Neural progenitor cell (in vitro differentiated cells): ENCODE measurements at regions not wholly inside any gene's neighbourhood (a gene's known extent, or its start where the extent isn't known, plus 50 kb on each side); places are given as distances from the start of the nearest gene placed in this dataset.
"Not testable (repeated sequence)": the region's sequence is repeated elsewhere in the genome, so short reads cannot be mapped to it uniquely, and the experiment has no call there.

Experiments used
- DNase-seq: peaks from one replicate; pipeline ENCODE4 v3.0.0-alpha.2; 2016; ENCODE audit warnings: low spot score
- H2AFZ ChIP-seq: fragments of 200-600 bp; sonication (generic); replicated peaks from 2 replicates; pipeline ENCODE4 v1.6.1; 2016; ENCODE audit warnings: antibody characterized with exemption
- H3F3A ChIP-seq: fragments of 200-600 bp; sonication (generic); 2 replicates; pipeline ENCODE4 v1.6.1; 2016; ENCODE audit warnings: antibody characterized with exemption, low read depth
- H3K27ac ChIP-seq: fragments of 200-600 bp; sonication (generic); 2 replicates; pipeline ENCODE4 v1.5.1; 2016; ENCODE audit warnings: mild to moderate bottlenecking
- H3K27me3 ChIP-seq: fragments of 200-600 bp; sonication (generic); 2 replicates; pipeline ENCODE4 v1.6.1; 2016; ENCODE audit warnings: mild to moderate bottlenecking, moderate library complexity
- H3K36me3 ChIP-seq: fragments of 200-600 bp; sonication (generic); 2 replicates; pipeline ENCODE4 v1.5.1; 2016
- H3K4me1 ChIP-seq: fragments of 200-600 bp; sonication (generic); 2 replicates; pipeline ENCODE4 v1.6.1; 2016; ENCODE audit warnings: mixed run types
- H3K4me2 ChIP-seq: fragments of 200-600 bp; sonication (generic); 2 replicates; pipeline ENCODE4 v1.6.1; 2016
- H3K4me3 ChIP-seq: fragments of 200-600 bp; sonication (generic); 2 replicates; pipeline ENCODE4 v1.5.1; 2016
- H3K79me2 ChIP-seq: fragments of 200-600 bp; sonication (generic); 2 replicates; pipeline ENCODE4 v1.6.1; 2016; ENCODE audit warnings: low read depth
- H3K9ac ChIP-seq: fragments of 200-600 bp; sonication (generic); 2 replicates; pipeline ENCODE4 v1.6.1; 2016
- H3K9me3 ChIP-seq: fragments of 200-600 bp; sonication (generic); 2 replicates; pipeline ENCODE4 v1.5.1; 2016; ENCODE audit warnings: low read depth
- H4K20me1 ChIP-seq: fragments of 200-600 bp; sonication (generic); 2 replicates; pipeline ENCODE4 v1.6.1; 2016; ENCODE audit warnings: low read depth
- H3K27ac Mint-ChIP-seq: 3 replicates; pipeline ENCODE4 v1.8.0; 2021; ENCODE audit warnings: mixed read lengths
- H3K27me3 Mint-ChIP-seq: 2 replicates; pipeline ENCODE4 v1.8.0; 2022; ENCODE audit warnings: low read depth, mild to moderate bottlenecking, inconsistent platforms, moderate library complexity, mixed read lengths; ENCODE audit not compliant: insufficient read depth
- H3K36me3 Mint-ChIP-seq: 3 replicates; pipeline ENCODE4 v1.8.0; 2021; ENCODE audit warnings: mixed read lengths
- H3K4me1 Mint-ChIP-seq: 3 replicates; pipeline ENCODE4 v1.8.0; 2021; ENCODE audit warnings: mixed read lengths
- H3K4me3 Mint-ChIP-seq: 3 replicates; pipeline ENCODE4 v1.8.0; 2021; ENCODE audit warnings: mild to moderate bottlenecking, moderate library complexity, mixed read lengths
- H3K9me3 Mint-ChIP-seq: 3 replicates; pipeline ENCODE4 v1.8.0; 2020; ENCODE audit warnings: mixed read lengths
- EZH2 ChIP-seq: fragments of 200-600 bp; sonication (generic); IDR thresholded peaks from 2 replicates; pipeline ENCODE4 v1.6.1; 2017; ENCODE audit warnings: antibody characterized with exemption, mild to moderate bottlenecking, moderate library complexity
- EZH2phosphoT487 ChIP-seq: fragments of 200-600 bp; sonication (generic); IDR thresholded peaks from 2 replicates; pipeline ENCODE4 v1.6.1; 2017; ENCODE audit warnings: antibody characterized with exemption
- TF ChIP-seq, protein P1 (sequence below): fragments of 200-600 bp; sonication (generic); IDR thresholded peaks from 2 replicates; pipeline ENCODE4 v1.5.1; 2017; ENCODE audit warnings: antibody characterized with exemption, mild to moderate bottlenecking

DNA sequence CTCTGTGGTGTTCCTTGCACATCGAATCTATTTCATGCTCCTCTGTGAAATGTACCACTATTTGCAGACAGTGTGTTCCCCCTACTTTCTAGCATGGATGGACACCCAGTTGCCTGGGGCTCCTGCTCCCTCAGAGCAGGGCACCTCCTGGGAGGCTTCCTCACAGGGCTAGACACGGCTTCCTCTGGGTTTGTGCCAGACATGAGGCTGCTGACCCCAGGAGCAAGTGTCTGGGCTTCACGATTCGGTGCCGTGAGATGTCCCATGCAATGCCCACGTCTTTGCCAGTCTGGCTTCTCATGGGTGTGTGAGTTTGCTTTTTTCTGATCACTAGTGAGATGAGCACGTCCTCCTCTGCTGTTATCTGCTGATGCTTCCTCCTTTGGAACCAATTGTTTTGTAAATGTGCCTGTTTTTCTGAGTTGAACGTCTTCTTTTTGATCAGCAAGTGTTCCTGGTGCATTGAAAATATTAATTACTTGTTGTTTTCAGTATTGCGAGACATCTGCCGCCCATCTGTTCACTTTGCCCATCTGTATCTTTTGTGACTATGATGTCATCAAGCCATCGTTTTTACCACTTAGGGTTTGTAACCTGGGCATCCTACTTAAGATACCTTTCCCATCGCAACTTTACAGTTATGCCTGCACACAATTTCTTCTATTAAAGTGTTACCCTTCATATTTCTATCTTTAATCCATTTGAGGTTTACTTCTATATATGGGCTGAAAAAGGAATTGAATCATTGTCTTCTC is 92.0 kb downstream of the TTLL2 start:
- H3K27me3 ChIP-seq: no peaks in the 10 kb centered on the region
- H3F3A ChIP-seq: peaks cover 8% of the 10 kb centered on the region
- no peak for TF ChIP-seq EZH2phosphoT487
- TF ChIP-seq, protein P1, sequence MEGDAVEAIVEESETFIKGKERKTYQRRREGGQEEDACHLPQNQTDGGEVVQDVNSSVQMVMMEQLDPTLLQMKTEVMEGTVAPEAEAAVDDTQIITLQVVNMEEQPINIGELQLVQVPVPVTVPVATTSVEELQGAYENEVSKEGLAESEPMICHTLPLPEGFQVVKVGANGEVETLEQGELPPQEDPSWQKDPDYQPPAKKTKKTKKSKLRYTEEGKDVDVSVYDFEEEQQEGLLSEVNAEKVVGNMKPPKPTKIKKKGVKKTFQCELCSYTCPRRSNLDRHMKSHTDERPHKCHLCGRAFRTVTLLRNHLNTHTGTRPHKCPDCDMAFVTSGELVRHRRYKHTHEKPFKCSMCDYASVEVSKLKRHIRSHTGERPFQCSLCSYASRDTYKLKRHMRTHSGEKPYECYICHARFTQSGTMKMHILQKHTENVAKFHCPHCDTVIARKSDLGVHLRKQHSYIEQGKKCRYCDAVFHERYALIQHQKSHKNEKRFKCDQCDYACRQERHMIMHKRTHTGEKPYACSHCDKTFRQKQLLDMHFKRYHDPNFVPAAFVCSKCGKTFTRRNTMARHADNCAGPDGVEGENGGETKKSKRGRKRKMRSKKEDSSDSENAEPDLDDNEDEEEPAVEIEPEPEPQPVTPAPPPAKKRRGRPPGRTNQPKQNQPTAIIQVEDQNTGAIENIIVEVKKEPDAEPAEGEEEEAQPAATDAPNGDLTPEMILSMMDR: no peak
- no peak for TF ChIP-seq EZH2
- H3K27me3 Mint-ChIP-seq: no peaks in the 10 kb centered on the region
- H3K4me1 Mint-ChIP-seq: peaks cover 19% of the 10 kb centered on the region
- H3K36me3 ChIP-seq: no peaks in the 10 kb centered on the region
- H3K79me2 ChIP-seq: no peaks in the 10 kb centered on the region
- no peaks in the 10 kb centered on the region for H3K9me3 ChIP-seq
- H3K4me3 ChIP-seq: no peak overlapping the region
- H3K36me3 Mint-ChIP-seq: no peaks in the 10 kb centered on the region
- H3K9me3 Mint-ChIP-seq: no peaks in the 10 kb centered on the region
- H3K9ac ChIP-seq: no peak overlapping the region
- peaks cover 31% of the 10 kb centered on the region for H3K4me1 ChIP-seq
- H4K20me1 ChIP-seq: no peaks in the 10 kb centered on the region
- no peak overlapping the region for H3K4me2 ChIP-seq
- H3K27ac Mint-ChIP-seq: no peak overlapping the region
- DNase-seq: no peak
- no peak overlapping the region for H2AFZ ChIP-seq
- H3K4me3 Mint-ChIP-seq: no peak overlapping the region
- no peak overlapping the region for H3K27ac ChIP-seq

DNA sequence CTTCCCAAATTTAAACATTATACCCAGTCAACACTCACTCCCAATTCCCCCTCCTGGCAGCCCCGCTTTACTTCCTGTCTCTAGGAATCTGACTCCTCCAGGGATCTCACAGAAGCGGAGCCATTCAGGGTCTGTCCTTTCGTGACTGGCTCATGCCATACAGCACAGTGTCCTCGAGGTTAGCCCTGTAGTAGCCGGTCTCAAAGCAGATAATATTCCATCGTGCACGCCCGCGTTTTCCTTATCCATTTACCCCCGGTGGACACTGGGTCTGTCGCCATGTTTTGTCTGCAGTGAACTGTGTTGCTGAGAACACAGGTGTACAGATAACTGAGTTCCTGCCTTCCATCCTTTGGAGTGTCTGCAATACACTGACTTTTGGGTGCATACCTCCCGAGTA is 95.3 kb downstream of the TTLL2 start:
- no peak overlapping the region for H3K4me3 ChIP-seq
- Mint-ChIP-seq H3K4me1 (peaks cover 19% of the 10 kb centered on the region), H3K4me3 (no peak overlapping the region), H3K9me3 (peaks cover 3% of the 10 kb centered on the region), H3K36me3 (no peaks in the 10 kb centered on the region), H3K27ac (no peak overlapping the region), H3K27me3 (no peaks in the 10 kb centered on the region)
- TF ChIP-seq EZH2 (no peak), EZH2phosphoT487 (no peak)
- TF ChIP-seq, protein P1: no peak
- H3K79me2 ChIP-seq: no peaks in the 10 kb centered on the region
- H3F3A ChIP-seq: peaks cover 8% of the 10 kb centered on the region
- H3K27me3 ChIP-seq: no peaks in the 10 kb centered on the region
- peak; percentile 29 for DNase-seq
- H2AFZ ChIP-seq: no peak overlapping the region
- H3K9ac ChIP-seq: no peak overlapping the region
- no peak overlapping the region for H3K4me2 ChIP-seq
- no peaks in the 10 kb centered on the region for H3K9me3 ChIP-seq
- H3K27ac ChIP-seq: no peak overlapping the region
- H4K20me1 ChIP-seq: no peaks in the 10 kb centered on the region
- peaks cover 29% of the 10 kb centered on the region for H3K4me1 ChIP-seq
- H3K36me3 ChIP-seq: no peaks in the 10 kb centered on the region

DNA sequence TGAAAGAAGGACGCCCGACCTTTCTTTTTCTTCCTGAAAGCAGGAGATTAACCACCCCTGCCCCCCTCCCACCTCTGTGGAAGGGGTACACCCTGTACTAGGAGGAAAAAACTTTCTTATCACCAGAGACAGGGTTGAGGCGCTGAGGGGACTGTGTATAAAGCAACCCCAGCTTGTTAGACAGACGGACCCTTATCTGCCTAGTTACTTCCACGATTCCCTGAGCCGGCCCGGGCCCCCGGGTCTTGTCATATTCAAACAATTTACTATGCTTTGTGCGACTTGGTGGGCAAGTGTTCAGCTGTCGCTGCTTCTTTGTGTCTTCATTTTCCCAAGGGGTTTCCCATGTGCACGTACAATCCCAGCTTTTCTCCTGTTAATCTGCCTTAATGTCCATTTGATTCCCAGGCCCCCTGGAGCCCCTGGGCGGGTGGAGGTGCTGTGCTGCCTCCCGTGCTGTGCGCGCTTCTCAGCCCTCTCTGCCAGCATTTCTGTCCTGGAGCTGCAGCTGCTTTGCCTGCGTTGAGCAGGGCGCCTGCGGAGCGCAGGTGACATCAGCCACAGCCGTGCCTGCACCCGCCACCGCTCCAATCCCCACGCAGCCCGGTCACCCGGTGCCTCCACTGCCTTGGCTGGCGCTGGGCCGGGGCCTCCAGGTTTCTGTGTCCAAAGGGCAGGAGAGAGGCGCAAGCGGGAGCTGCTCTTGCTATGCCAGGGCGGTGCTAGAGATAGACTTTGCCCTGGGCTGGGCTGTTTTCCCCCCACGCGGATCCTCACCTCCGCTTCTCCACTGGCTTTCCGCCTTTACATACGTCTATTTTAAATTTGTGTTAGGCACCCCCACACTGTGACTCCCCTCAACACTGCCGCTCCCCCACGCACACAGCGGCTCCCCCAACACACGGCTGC is 96.2 kb downstream of the TTLL2 start:
- H3K79me2 ChIP-seq: no peaks in the 10 kb centered on the region
- Mint-ChIP-seq H3K4me1 (peaks cover 21% of the 10 kb centered on the region), H3K9me3 (peaks cover 3% of the 10 kb centered on the region), H3K27me3 (no peaks in the 10 kb centered on the region), H3K36me3 (no peaks in the 10 kb centered on the region), H3K27ac (no peak overlapping the region), H3K4me3 (no peak overlapping the region)
- H3K4me1 ChIP-seq: peaks cover 20% of the 10 kb centered on the region
- H3K9me3 ChIP-seq: no peaks in the 10 kb centered on the region
- H3K9ac ChIP-seq: no peak overlapping the region
- H2AFZ ChIP-seq: no peak overlapping the region
- H3F3A ChIP-seq: peaks cover 8% of the 10 kb centered on the region
- H3K27ac ChIP-seq: peak overlapping the region; percentile 67
- no peak for TF ChIP-seq EZH2phosphoT487
- TF ChIP-seq, protein P1: no peak
- H4K20me1 ChIP-seq: no peaks in the 10 kb centered on the region
- H3K4me2 ChIP-seq: no peak overlapping the region
- no peaks in the 10 kb centered on the region for H3K27me3 ChIP-seq
- no peak for DNase-seq
- H3K36me3 ChIP-seq: no peaks in the 10 kb centered on the region
- H3K4me3 ChIP-seq: no peak overlapping the region

DNA sequence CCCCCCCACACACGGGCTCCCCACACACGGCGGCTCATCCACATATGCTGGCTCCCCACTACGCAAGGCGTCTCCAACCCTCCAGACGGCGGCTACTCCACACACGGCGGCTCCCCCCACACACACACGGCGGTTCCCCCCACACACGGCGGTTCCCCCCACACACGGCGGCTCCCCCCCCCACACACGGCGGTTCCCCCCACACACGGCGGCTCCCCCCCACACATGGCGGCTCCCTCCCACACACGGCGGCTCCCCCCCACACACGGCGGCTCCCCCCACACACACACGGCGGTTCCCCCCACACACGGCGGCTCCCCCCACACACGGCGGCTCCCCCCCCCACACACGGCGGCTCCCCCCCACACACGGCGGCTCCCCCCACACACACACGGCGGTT is 97.1 kb downstream of the TTLL2 start:
- not testable (repeated sequence) for H4K20me1 ChIP-seq, H3F3A ChIP-seq, H3K9me3 Mint-ChIP-seq, H3K4me2 ChIP-seq, H3K27ac Mint-ChIP-seq, H3K27ac ChIP-seq, H2AFZ ChIP-seq, H3K4me3 ChIP-seq, H3K4me3 Mint-ChIP-seq, H3K9me3 ChIP-seq, H3K27me3 Mint-ChIP-seq, DNase-seq, H3K36me3 ChIP-seq, H3K79me2 ChIP-seq, H3K36me3 Mint-ChIP-seq, H3K27me3 ChIP-seq, H3K9ac ChIP-seq
- peaks cover 23% of the 10 kb centered on the region for H3K4me1 Mint-ChIP-seq
- H3K4me1 ChIP-seq: peaks cover 19% of the 10 kb centered on the region
